Iris pigment epithelial cell (primary cell): ENCODE measurements at regions not wholly inside any gene's neighbourhood (a gene's known extent, or its start where the extent isn't known, plus 50 kb on each side); places are given as distances from the start of the nearest gene placed in this dataset.

Experiments
- DNase-seq: peaks from one replicate; pipeline ENCODE4 v3.0.0-alpha.2; 2011; ENCODE audit warnings: low read depth

- DNase-seq, result no peak
Measured at GRCh38 chr1:56220021-56220420, 359.3 kb downstream of the PLPP3 start.

GRCh38 chr1:56218023-56218422 is 361.3 kb downstream of the PLPP3 start:
- DNase-seq, result no peak

GRCh38 chr1:56216218-56216617 is 363.1 kb downstream of the PLPP3 start:
- DNase-seq, result no peak

- DNase-seq, result no peak
Measured at GRCh38 chr1:56215771-56216170, 363.6 kb downstream of the PLPP3 start.

- DNase-seq, result no peak
Measured at GRCh38 chr1:56215086-56215485, 364.3 kb downstream of the PLPP3 start.

- DNase-seq, result no peak
Measured at GRCh38 chr1:56213068-56213467, 366.3 kb downstream of the PLPP3 start.

GRCh38 chr1:56212143-56212542 is 367.2 kb downstream of the PLPP3 start:
- no peak for DNase-seq

GRCh38 chr1:56206391-56206790 is 373.0 kb downstream of the PLPP3 start:
- no peak for DNase-seq

- DNase-seq, result no peak
Measured at GRCh38 chr1:56204206-56204605, 375.2 kb downstream of the PLPP3 start.

- DNase-seq, result no peak
Measured at GRCh38 chr1:56202796-56203492, 376.4 kb downstream of the PLPP3 start.

- no peak for DNase-seq
Measured at GRCh38 chr1:56202186-56202585, 377.2 kb downstream of the PLPP3 start.

GRCh38 chr1:56200896-56201295 is 378.5 kb downstream of the PLPP3 start:
- DNase-seq, result no peak

- no peak for DNase-seq
Measured at GRCh38 chr1:56200442-56200841, 378.9 kb downstream of the PLPP3 start.

- DNase-seq, result no peak
Measured at GRCh38 chr1:56199956-56200355, 379.4 kb downstream of the PLPP3 start.

- DNase-seq, result no peak
Measured at GRCh38 chr1:56199061-56199460, 380.3 kb downstream of the PLPP3 start.

- DNase-seq, result no peak
Measured at GRCh38 chr1:56197946-56198345, 381.4 kb downstream of the PLPP3 start.

- DNase-seq, result no peak
Measured at GRCh38 chr1:56196839-56197238, 382.5 kb downstream of the PLPP3 start.

GRCh38 chr1:56194701-56195300 is 384.6 kb downstream of the PLPP3 start:
- DNase-seq, result peak; percentile 23

GRCh38 chr1:56193656-56194055 is 385.7 kb downstream of the PLPP3 start:
- DNase-seq, result no peak

GRCh38 chr1:56191369-56191768 is 388.0 kb downstream of the PLPP3 start:
- DNase-seq, result no peak

GRCh38 chr1:56190806-56191365 is 388.5 kb downstream of the PLPP3 start:
- no peak for DNase-seq

- no peak for DNase-seq
Measured at GRCh38 chr1:56189946-56190805, 389.2 kb downstream of the PLPP3 start.

- no peak for DNase-seq
Measured at GRCh38 chr1:56189454-56189853, 389.9 kb downstream of the PLPP3 start.
